ENCODE measurements at regions not wholly inside any gene's neighbourhood (a gene's known extent, or its start where the extent isn't known, plus 50 kb on each side); places are given as distances from the start of the nearest gene placed in this dataset.

DNA sequence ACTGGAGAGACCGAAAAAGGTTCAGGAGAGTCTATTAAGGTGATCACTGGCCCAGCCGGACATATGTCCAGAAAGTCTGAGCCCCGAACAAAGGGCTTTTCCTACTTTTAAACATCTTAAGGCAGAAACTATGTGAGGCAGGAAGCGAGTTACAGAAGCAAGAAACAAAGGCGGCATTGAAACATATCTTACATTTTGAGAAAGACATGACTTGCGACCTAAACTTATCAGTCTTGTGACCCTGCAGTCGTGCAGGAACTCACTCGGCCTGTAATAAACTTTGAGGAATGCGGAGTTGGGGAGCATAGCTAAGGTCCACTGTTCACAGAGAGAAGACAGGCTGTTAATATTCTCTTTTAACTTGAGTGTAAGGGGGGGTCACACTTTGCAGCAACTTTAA lies 158.7 kb downstream of the TBX22 start:
- TF ChIP-seq, protein P1, sequence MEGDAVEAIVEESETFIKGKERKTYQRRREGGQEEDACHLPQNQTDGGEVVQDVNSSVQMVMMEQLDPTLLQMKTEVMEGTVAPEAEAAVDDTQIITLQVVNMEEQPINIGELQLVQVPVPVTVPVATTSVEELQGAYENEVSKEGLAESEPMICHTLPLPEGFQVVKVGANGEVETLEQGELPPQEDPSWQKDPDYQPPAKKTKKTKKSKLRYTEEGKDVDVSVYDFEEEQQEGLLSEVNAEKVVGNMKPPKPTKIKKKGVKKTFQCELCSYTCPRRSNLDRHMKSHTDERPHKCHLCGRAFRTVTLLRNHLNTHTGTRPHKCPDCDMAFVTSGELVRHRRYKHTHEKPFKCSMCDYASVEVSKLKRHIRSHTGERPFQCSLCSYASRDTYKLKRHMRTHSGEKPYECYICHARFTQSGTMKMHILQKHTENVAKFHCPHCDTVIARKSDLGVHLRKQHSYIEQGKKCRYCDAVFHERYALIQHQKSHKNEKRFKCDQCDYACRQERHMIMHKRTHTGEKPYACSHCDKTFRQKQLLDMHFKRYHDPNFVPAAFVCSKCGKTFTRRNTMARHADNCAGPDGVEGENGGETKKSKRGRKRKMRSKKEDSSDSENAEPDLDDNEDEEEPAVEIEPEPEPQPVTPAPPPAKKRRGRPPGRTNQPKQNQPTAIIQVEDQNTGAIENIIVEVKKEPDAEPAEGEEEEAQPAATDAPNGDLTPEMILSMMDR (IDR thresholded peaks at IDR 0.05): no peak
- no peak for TF ChIP-seq POLR2A (IDR thresholded peaks at IDR 0.05)
